IMR-90 (cell line): ENCODE measurements at regions not wholly inside any gene's neighbourhood (a gene's known extent, or its start where the extent isn't known, plus 50 kb on each side); places are given as distances from the start of the nearest gene placed in this dataset.

Experiments
- ATAC-seq: fragments of 200-7000 bp; cut with Tn5 transposase; 2 replicates; pipeline ENCODE4 v1.9.1; 2020; ENCODE audit warnings: low read depth, mild to moderate bottlenecking, moderate library complexity
- BruUV-seq: library from RNA; stranded (reverse); fragments of 400-500 nt; replicated peaks from 2 replicates; lab custom pipeline; 2021; lab: Mats Ljungman, UMichigan
- CTCF ChIA-PET: fragments of 300-600 bp; formaldehyde crosslinking; extraction: SDS; loops from one replicate; lab custom pipeline; 2021; ENCODE audit warnings: antibody characterized with exemption; lab: Yijun Ruan, JAX
- POLR2A ChIA-PET: fragments of 300-600 bp; sonication (Branson Sonifier 250); formaldehyde crosslinking; loops from one replicate; lab custom pipeline; 2022; ENCODE audit warnings: antibody characterized with exemption; ENCODE audit not compliant: unreplicated experiment; lab: Charles Lee
- DNase-seq: peaks from one replicate; pipeline ENCODE4 v3.0.0; 2013
- H2AFZ ChIP-seq: replicated peaks from 2 replicates; pipeline ENCODE3; 2013; ENCODE audit warnings: low read length, mild to moderate bottlenecking; ENCODE audit not compliant: poor library complexity
- H2AK5ac ChIP-seq: 2 replicates; pipeline ENCODE4 v1.6.1; 2013; ENCODE audit warnings: low read depth, low read length, inconsistent platforms
- H2AK9ac ChIP-seq: replicated peaks from 2 replicates; pipeline ENCODE3; 2013; ENCODE audit warnings: mild to moderate bottlenecking, low read depth, low read length, moderate library complexity; ENCODE audit not compliant: poor library complexity
- H2BK120ac ChIP-seq: 2 replicates; pipeline ENCODE4 v1.6.1; 2013; ENCODE audit warnings: low read depth, low read length, inconsistent platforms
- H2BK15ac ChIP-seq: 3 replicates; pipeline ENCODE4 v1.6.1; 2013; ENCODE audit warnings: low read depth, low read length, inconsistent platforms
- H2BK20ac ChIP-seq: 2 replicates; pipeline ENCODE4 v1.6.1; 2013; ENCODE audit warnings: low read depth, mild to moderate bottlenecking, inconsistent platforms, low read length, moderate library complexity
- H2BK5ac ChIP-seq: 2 replicates; pipeline ENCODE4 v1.6.1; 2013; ENCODE audit warnings: mild to moderate bottlenecking, low read depth, low read length, inconsistent platforms; ENCODE audit not compliant: poor library complexity, severe bottlenecking
- H3K14ac ChIP-seq: replicated peaks from 2 replicates; pipeline ENCODE4 v1.6.1; 2013; ENCODE audit warnings: low read depth, low read length, inconsistent platforms
- H3K18ac ChIP-seq: 2 replicates; pipeline ENCODE4 v1.6.1; 2013; ENCODE audit warnings: low read depth, low read length, control low read depth
- H3K23ac ChIP-seq: 2 replicates; pipeline ENCODE4 v1.6.1; 2013; ENCODE audit warnings: low read depth, low read length, inconsistent platforms
- H3K27ac ChIP-seq: 2 replicates; pipeline ENCODE4 v1.5.1; 2013; ENCODE audit warnings: mild to moderate bottlenecking, control low read depth, low read length; ENCODE audit not compliant: insufficient read depth
- H3K27me3 ChIP-seq: 2 replicates; pipeline ENCODE4 v1.6.1; 2013; ENCODE audit warnings: low read length; ENCODE audit not compliant: control insufficient read depth, insufficient read depth
- H3K36me3 ChIP-seq: 2 replicates; pipeline ENCODE4 v1.6.1; 2013; ENCODE audit warnings: low read length, mixed read lengths; ENCODE audit not compliant: control insufficient read depth, insufficient read depth
- H3K4ac ChIP-seq: 2 replicates; pipeline ENCODE4 v1.6.1; 2013; ENCODE audit warnings: low read depth, low read length, inconsistent platforms
- H3K4me1 ChIP-seq: 2 replicates; pipeline ENCODE4 v1.6.1; 2013; ENCODE audit warnings: low read length, mixed read lengths; ENCODE audit not compliant: control insufficient read depth, insufficient read depth
- H3K4me2 ChIP-seq: 2 replicates; pipeline ENCODE4 v1.6.1; 2013; ENCODE audit warnings: low read depth, mild to moderate bottlenecking, control low read depth, low read length, moderate library complexity
- H3K4me3 ChIP-seq: 2 replicates; pipeline ENCODE4 v1.5.1; 2013; ENCODE audit warnings: low read depth, mild to moderate bottlenecking, control low read depth, low read length, moderate library complexity; ENCODE audit not compliant: insufficient read depth
- H3K56ac ChIP-seq: 2 replicates; pipeline ENCODE4 v1.6.1; 2013; ENCODE audit warnings: low read length, inconsistent platforms; ENCODE audit not compliant: insufficient read depth; ENCODE audit errors: extremely low read depth
- H3K79me1 ChIP-seq, 2 experiments: 2 replicates each; pipeline ENCODE4 v1.6.1; 2013; ENCODE audit warnings: low read length in 2 of 2, inconsistent platforms in 1 of 2, low read depth in 1 of 2
- H3K9ac ChIP-seq: 2 replicates; pipeline ENCODE4 v1.6.1; 2013; ENCODE audit warnings: low read depth, low read length, control low read depth
- H3K9me1 ChIP-seq: 2 replicates; pipeline ENCODE4 v1.6.1; 2013; ENCODE audit warnings: low read length, inconsistent platforms; ENCODE audit not compliant: insufficient read depth
- H3K9me3 ChIP-seq: 2 replicates; pipeline ENCODE4 v1.6.1; 2013; ENCODE audit warnings: low read length; ENCODE audit not compliant: control insufficient read depth, insufficient read depth
- H4K20me1 ChIP-seq: 2 replicates; pipeline ENCODE4 v1.6.1; 2013; ENCODE audit warnings: low read length, inconsistent platforms; ENCODE audit not compliant: insufficient read depth
- H4K5ac ChIP-seq: 2 replicates; pipeline ENCODE4 v1.6.1; 2013; ENCODE audit warnings: mild to moderate bottlenecking, low read depth, low read length, control low read depth
- H4K8ac ChIP-seq, 2 experiments: 2 replicates each; pipeline ENCODE4 v1.6.1; 2013; ENCODE audit warnings: low read depth in 2 of 2, low read length in 2 of 2, control low read depth in 1 of 2, inconsistent platforms in 1 of 2
- H4K91ac ChIP-seq: 2 replicates; pipeline ENCODE4 v1.6.1; 2013; ENCODE audit warnings: low read depth, low read length, inconsistent platforms; ENCODE audit not compliant: insufficient read depth
- BHLHE40 ChIP-seq: fragments of 150-350 bp; IDR thresholded peaks from 2 replicates; pipeline ENCODE4 v1.6.1; 2016; ENCODE audit warnings: mild to moderate bottlenecking, low read depth, low read length
- CEBPB ChIP-seq: IDR thresholded peaks from 2 replicates; pipeline ENCODE4 v1.6.1; 2012; ENCODE audit warnings: low read depth, low read length, improper control_type of control experiment
- CHD1 ChIP-seq: IDR thresholded peaks from 2 replicates; pipeline ENCODE4 v1.6.1; 2012; ENCODE audit warnings: low read depth, low read length, improper control_type of control experiment
- CTCF ChIP-seq: conservative IDR thresholded peaks from 2 replicates; pipeline ENCODE4 v1.5.1; 2012; ENCODE audit warnings: mild to moderate bottlenecking, low read depth, low read length, improper control_type of control experiment
- ELK1 ChIP-seq: fragments of 150-350 bp; IDR thresholded peaks from 2 replicates; pipeline ENCODE4 v1.6.1; 2016; ENCODE audit warnings: low read depth, mild to moderate bottlenecking, low read length, moderate library complexity, borderline replicate concordance
- FOS ChIP-seq: fragments of 150-350 bp; IDR thresholded peaks from 2 replicates; pipeline ENCODE4 v1.6.1; 2016; ENCODE audit warnings: low read depth, low read length
- MAFK ChIP-seq: IDR thresholded peaks from 2 replicates; pipeline ENCODE4 v1.6.1; 2012; ENCODE audit warnings: low read depth, low read length, improper control_type of control experiment
- MAZ ChIP-seq: IDR thresholded peaks from 2 replicates; pipeline ENCODE4 v1.6.1; 2012; ENCODE audit warnings: low read depth, mild to moderate bottlenecking, low read length, improper control_type of control experiment, moderate library complexity, borderline replicate concordance
- MXI1 ChIP-seq: IDR thresholded peaks from 2 replicates; pipeline ENCODE4 v1.6.1; 2012; ENCODE audit warnings: low read depth, mild to moderate bottlenecking, low read length, moderate library complexity, borderline replicate concordance
- NFE2L2 ChIP-seq: fragments of 150-350 bp; IDR thresholded peaks from 2 replicates; pipeline ENCODE4 v1.6.1; 2016; ENCODE audit warnings: low read depth, mild to moderate bottlenecking, low read length
- POLR2A ChIP-seq: IDR thresholded peaks from 2 replicates; pipeline ENCODE4 v1.6.1; 2012; ENCODE audit warnings: mild to moderate bottlenecking, low read depth, low read length
- RAD21 ChIP-seq: IDR thresholded peaks from 2 replicates; pipeline ENCODE4 v1.6.1; 2012; ENCODE audit warnings: low read length, improper control_type of control experiment
- RCOR1 ChIP-seq: IDR thresholded peaks from 2 replicates; pipeline ENCODE4 v1.6.1; 2012; ENCODE audit warnings: mild to moderate bottlenecking, low read length, improper control_type of control experiment; ENCODE audit not compliant: insufficient replicate concordance
- RFX5 ChIP-seq: IDR thresholded peaks from 2 replicates; pipeline ENCODE4 v1.8.0; 2012; ENCODE audit warnings: low read depth, mild to moderate bottlenecking, low read length, moderate library complexity
- SMC3 ChIP-seq: fragments of 150-350 bp; IDR thresholded peaks from 2 replicates; pipeline ENCODE4 v1.6.1; 2016; ENCODE audit warnings: low read depth, mild to moderate bottlenecking, antibody characterized with exemption, low read length, moderate library complexity
- USF2 ChIP-seq: fragments of 150-350 bp; IDR thresholded peaks from 2 replicates; pipeline ENCODE4 v1.6.1; 2017; ENCODE audit warnings: mild to moderate bottlenecking, antibody characterized with exemption, low read length, low read depth
- WGBS, 2 experiments: methylation state at CpG; one replicate each; pipeline versions ENCODE4 v1.1.5 to v1.1.7; 2013; ENCODE audit warnings: missing lambda C conversion rate in 2 of 2; ENCODE audit not compliant: insufficient read length in 1 of 2; ENCODE audit errors: extremely low coverage in 2 of 2; 5-methylcytosine and 5-hydroxymethylcytosine counted together
- dilution Hi-C: fragments of 300-500 bp; cut with HindIII; formaldehyde crosslinking; loops from one replicate; pipeline ENCODE4 v1.14.3; 2018; ENCODE audit warnings: low sequenced_read_pairs; ENCODE audit not compliant: unreplicated experiment
- in situ Hi-C: fragments of 300-500 bp; cut with MboI; formaldehyde crosslinking; loops from 3 replicates; pipeline ENCODE4 v1.14.3; 2019; ENCODE audit warnings: low sequenced_read_pairs, inconsistent platforms, mixed read lengths
- intact Hi-C: fragments of 100-400 bp; cut with micrococcal nuclease; formaldehyde crosslinking; loops from 2 replicates; pipeline ENCODE4 v1.10.0; 2022

GRCh38 chr15:85913461-85913860, 118.7 kb upstream of the KLHL25 start:
- Histone ChIP-seq H3K9me3 (no peaks in the 10 kb centered on the region), H3K18ac (no peak overlapping the region), H3K27ac (no peak overlapping the region), H2BK20ac (no peak overlapping the region), H3K4me3 (no peak overlapping the region), H4K8ac (no peak overlapping the region), H3K4me2 (no peak overlapping the region), H3K14ac (no peak overlapping the region), H2AK9ac (no peak overlapping the region), H2AFZ (no peak overlapping the region), H3K9ac (no peak overlapping the region), H3K36me3 (no peaks in the 10 kb centered on the region), H3K9me1 (no peaks in the 10 kb centered on the region), H2BK5ac (no peak overlapping the region), H4K20me1 (no peaks in the 10 kb centered on the region), H3K4me1 (no peaks in the 10 kb centered on the region), H3K4ac (no peak overlapping the region), H3K27me3 (no peaks in the 10 kb centered on the region), H3K23ac (no peak overlapping the region), H4K91ac (no peak overlapping the region), H2BK120ac (no peak overlapping the region), H3K79me1 (no peaks in the 10 kb centered on the region), H4K5ac (no peak overlapping the region), H2BK15ac (no peak overlapping the region), H3K56ac (no peak overlapping the region), H2AK5ac (no peak overlapping the region)
- ChIA-PET POLR2A (no interaction called here), CTCF (no interaction called here)
- intact Hi-C loops = no loop called here
- DNase-seq (no peak), ATAC-seq (no peak)
- WGBS, 2 experiments = no CpG with 5 or more reads among the region's 2 CpGs
- dilution Hi-C loops = no loop called here
- BruUV-seq = no TSS peak
- in situ Hi-C loops = no loop called here
- TF ChIP-seq NFE2L2 = no peak
- TF ChIP-seq USF2 = no peak
- no peak for TF ChIP-seq MAFK
- no peak for TF ChIP-seq RFX5
- TF ChIP-seq CEBPB = no peak
- no peak for TF ChIP-seq FOS
- no peak for TF ChIP-seq RCOR1
- TF ChIP-seq POLR2A = no peak
- no peak for TF ChIP-seq ELK1
- no peak for TF ChIP-seq MXI1
- no peak for TF ChIP-seq MAZ
- TF ChIP-seq BHLHE40 = no peak
- TF ChIP-seq SMC3 = no peak
- no peak for TF ChIP-seq CHD1
- no peak for TF ChIP-seq RAD21
- TF ChIP-seq CTCF = no peak
